Trophoblast cell (in vitro differentiated cells and primary cell): ENCODE measurements at regions not wholly inside any gene's neighbourhood (a gene's known extent, or its start where the extent isn't known, plus 50 kb on each side); places are given as distances from the start of the nearest gene placed in this dataset.
A peak's percentile ranks its signal among the peaks of the same experiment; 100 is the strongest.

ENCODE experiments used
- DNase-seq, 2 donors: peaks; one replicate each; pipeline ENCODE4 v3.0.0-alpha.2; 2016
- H2AFZ ChIP-seq: 2 replicates; pipeline ENCODE4 v1.6.1; 2013; ENCODE audit warnings: low read length, moderate library complexity, mild to moderate bottlenecking; ENCODE audit not compliant: insufficient read depth, poor library complexity
- H2AK5ac ChIP-seq: 2 replicates; pipeline ENCODE4 v1.6.1; 2013; ENCODE audit warnings: mild to moderate bottlenecking, low read length
- H2BK120ac ChIP-seq: 2 replicates; pipeline ENCODE4 v1.6.1; 2013; ENCODE audit warnings: low read length, mild to moderate bottlenecking, moderate library complexity; ENCODE audit not compliant: insufficient read depth, poor library complexity
- H2BK12ac ChIP-seq: 2 replicates; pipeline ENCODE4 v1.6.1; 2013; ENCODE audit warnings: mild to moderate bottlenecking, low read length, moderate library complexity
- H2BK5ac ChIP-seq: 2 replicates; pipeline ENCODE4 v1.6.1; 2013; ENCODE audit warnings: low read length, low read depth, moderate library complexity, mild to moderate bottlenecking; ENCODE audit not compliant: poor library complexity
- H3K14ac ChIP-seq: 2 replicates; pipeline ENCODE4 v1.6.1; 2013; ENCODE audit warnings: mild to moderate bottlenecking, low read length
- H3K18ac ChIP-seq: 2 replicates; pipeline ENCODE4 v1.6.1; 2013; ENCODE audit warnings: mild to moderate bottlenecking, low read length
- H3K23ac ChIP-seq: 2 replicates; pipeline ENCODE4 v1.6.1; 2013; ENCODE audit warnings: low read length
- H3K27ac ChIP-seq: 2 replicates; pipeline ENCODE4 v1.5.1; 2013; ENCODE audit warnings: low read depth, mild to moderate bottlenecking, inconsistent platforms, low read length, moderate library complexity
- H3K27me3 ChIP-seq: 2 replicates; pipeline ENCODE4 v1.6.1; 2013; ENCODE audit warnings: inconsistent platforms, mild to moderate bottlenecking, low read length, moderate library complexity; ENCODE audit not compliant: insufficient read depth
- H3K36me3 ChIP-seq, 2 experiments: 1 replicate in 1 of 2; 2 replicates in 1 of 2; pipeline ENCODE4 v1.6.1; 2013; ENCODE audit warnings: low read length in 2 of 2, mild to moderate bottlenecking in 2 of 2, moderate library complexity in 1 of 2; ENCODE audit not compliant: insufficient read depth in 2 of 2, control insufficient read depth in 1 of 2
- H3K4ac ChIP-seq: 2 replicates; pipeline ENCODE4 v1.6.1; 2013; ENCODE audit warnings: low read depth, mild to moderate bottlenecking, low read length, moderate library complexity
- H3K4me1 ChIP-seq, 2 experiments: 1 replicate in 1 of 2; 2 replicates in 1 of 2; pipeline ENCODE4 v1.6.1; 2013; ENCODE audit warnings: low read length in 2 of 2, mild to moderate bottlenecking in 2 of 2, moderate library complexity in 1 of 2; ENCODE audit not compliant: insufficient read depth in 2 of 2, control insufficient read depth in 1 of 2
- H3K4me2 ChIP-seq: 2 replicates; pipeline ENCODE4 v1.6.1; 2013; ENCODE audit warnings: inconsistent platforms, mild to moderate bottlenecking, low read length, moderate library complexity
- H3K4me3 ChIP-seq: 2 replicates; pipeline ENCODE4 v1.5.1; 2013; ENCODE audit warnings: mild to moderate bottlenecking, low read depth, low read length, inconsistent platforms
- H3K79me1 ChIP-seq: one replicate; pipeline ENCODE4 v1.6.1; 2013; ENCODE audit warnings: low read length
- H3K79me2 ChIP-seq: 2 replicates; pipeline ENCODE4 v1.6.1; 2013; ENCODE audit warnings: low read length, mild to moderate bottlenecking; ENCODE audit not compliant: control insufficient read depth, insufficient read depth, poor library complexity
- H3K9ac ChIP-seq: 2 replicates; pipeline ENCODE4 v1.6.1; 2013; ENCODE audit warnings: mild to moderate bottlenecking, low read length
- H3K9me3 ChIP-seq: 2 replicates; pipeline ENCODE4 v1.6.1; 2013; ENCODE audit warnings: low read depth, mild to moderate bottlenecking, control low read depth, inconsistent platforms, low read length; ENCODE audit not compliant: insufficient read depth
- H4K12ac ChIP-seq: 2 replicates; pipeline ENCODE4 v1.6.1; 2013; ENCODE audit warnings: low read depth, mild to moderate bottlenecking, low read length, moderate library complexity
- H4K8ac ChIP-seq: 2 replicates; pipeline ENCODE4 v1.6.1; 2013; ENCODE audit warnings: low read depth, mild to moderate bottlenecking, low read length, moderate library complexity
- H4K91ac ChIP-seq: one replicate; pipeline ENCODE4 v1.6.1; 2013; ENCODE audit warnings: low read depth, mild to moderate bottlenecking, low read length, moderate library complexity
- WGBS: extraction: QIAGEN DNeasy Blood & Tissue Kit; methylation state at CpG from one replicate; pipeline ENCODE4 v1.1.7; 2013; ENCODE audit warnings: missing lambda C conversion rate; ENCODE audit not compliant: insufficient read length, insufficient coverage; ENCODE audit errors: extremely low coverage; 5-methylcytosine and 5-hydroxymethylcytosine counted together

- H3K27ac ChIP-seq = no peak overlapping the region
- no peak overlapping the region for H3K4me2 ChIP-seq
- H3K14ac ChIP-seq = no peak overlapping the region
- no peak overlapping the region for H4K8ac ChIP-seq
- WGBS = no CpG with 5 or more reads among the region's 1 CpG
- no peak overlapping the region for H3K23ac ChIP-seq
- no peak overlapping the region for H2AFZ ChIP-seq
- H4K12ac ChIP-seq = no peak overlapping the region
- H3K18ac ChIP-seq = no peak overlapping the region
- no peaks in the 10 kb centered on the region for H3K4me1 ChIP-seq
- H3K4ac ChIP-seq = no peak overlapping the region
- no peak overlapping the region for H4K91ac ChIP-seq
- H2AK5ac ChIP-seq = no peak overlapping the region
- no peaks in the 10 kb centered on the region for H3K27me3 ChIP-seq
- H3K4me3 ChIP-seq = no peak overlapping the region
- no peak overlapping the region for H2BK12ac ChIP-seq
- no peak overlapping the region for H2BK5ac ChIP-seq
- H3K9ac ChIP-seq = no peak overlapping the region
- no peak overlapping the region for H2BK120ac ChIP-seq
- no peaks in the 10 kb centered on the region for H3K79me2 ChIP-seq
- DNase-seq = no peak
- H3K79me1 ChIP-seq = no peaks in the 10 kb centered on the region
- no peaks in the 10 kb centered on the region for H3K36me3 ChIP-seq
- no peaks in the 10 kb centered on the region for H3K9me3 ChIP-seq
Observed at GRCh38 chr4:36961420-36961819, 283.1 kb upstream of the NWD2 start.

- no CpG with 5 or more reads among the region's 2 CpGs for WGBS
- Histone ChIP-seq H4K8ac (no peak overlapping the region), H3K4me3 (no peak overlapping the region), H3K4ac (no peak overlapping the region), H3K27me3 (no peaks in the 10 kb centered on the region), H3K4me2 (no peak overlapping the region), H3K36me3 (no peaks in the 10 kb centered on the region), H3K4me1 (no peaks in the 10 kb centered on the region), H3K79me1 (no peaks in the 10 kb centered on the region), H2AK5ac (no peak overlapping the region), H3K18ac (no peak overlapping the region), H4K12ac (no peak overlapping the region), H3K9me3 (no peaks in the 10 kb centered on the region), H2BK12ac (no peak overlapping the region), H2BK120ac (no peak overlapping the region), H2BK5ac (no peak overlapping the region), H3K27ac (no peak overlapping the region), H3K14ac (no peak overlapping the region), H2AFZ (no peak overlapping the region), H3K9ac (peak overlapping the region; percentile 1), H3K23ac (no peak overlapping the region), H3K79me2 (no peaks in the 10 kb centered on the region), H4K91ac (no peak overlapping the region)
- peak in 1 of 2 donors; percentile 1 for DNase-seq
Observed at GRCh38 chr4:36966756-36967460, 277.6 kb upstream of the NWD2 start.

GRCh38 chr4:36979533-36979932 lies 265.0 kb upstream of the NWD2 start:
- no peaks in the 10 kb centered on the region for H3K27me3 ChIP-seq
- no peak overlapping the region for H4K12ac ChIP-seq
- no peak overlapping the region for H3K4ac ChIP-seq
- H3K4me2 ChIP-seq = no peak overlapping the region
- H2AFZ ChIP-seq = no peak overlapping the region
- H3K4me1 ChIP-seq = no peaks in the 10 kb centered on the region
- H3K9ac ChIP-seq = no peak overlapping the region
- no peaks in the 10 kb centered on the region for H3K79me2 ChIP-seq
- no peaks in the 10 kb centered on the region for H3K9me3 ChIP-seq
- H2BK5ac ChIP-seq = no peak overlapping the region
- no peak overlapping the region for H2AK5ac ChIP-seq
- no peak overlapping the region for H3K4me3 ChIP-seq
- H3K23ac ChIP-seq = no peak overlapping the region
- no peaks in the 10 kb centered on the region for H3K79me1 ChIP-seq
- H3K18ac ChIP-seq = no peak overlapping the region
- H2BK12ac ChIP-seq = no peak overlapping the region
- H4K91ac ChIP-seq = no peak overlapping the region
- H3K36me3 ChIP-seq = no peaks in the 10 kb centered on the region
- no peak for DNase-seq
- no peak overlapping the region for H3K27ac ChIP-seq
- no CpG with 5 or more reads among the region's 1 CpG for WGBS
- no peak overlapping the region for H2BK120ac ChIP-seq
- no peak overlapping the region for H4K8ac ChIP-seq
- no peak overlapping the region for H3K14ac ChIP-seq

- H3K23ac ChIP-seq = no peak overlapping the region
- H3K27ac ChIP-seq = no peak overlapping the region
- no peak overlapping the region for H2AK5ac ChIP-seq
- H3K79me2 ChIP-seq = no peaks in the 10 kb centered on the region
- DNase-seq = no peak
- H4K91ac ChIP-seq = no peak overlapping the region
- H3K4ac ChIP-seq = no peak overlapping the region
- no peak overlapping the region for H3K4me3 ChIP-seq
- H3K9ac ChIP-seq = no peak overlapping the region
- H2BK12ac ChIP-seq = no peak overlapping the region
- no peak overlapping the region for H3K18ac ChIP-seq
- no peak overlapping the region for H2BK120ac ChIP-seq
- no peaks in the 10 kb centered on the region for H3K4me1 ChIP-seq
- H4K12ac ChIP-seq = no peak overlapping the region
- no CpG with 5 or more reads among the region's 3 CpGs for WGBS
- H2BK5ac ChIP-seq = no peak overlapping the region
- no peaks in the 10 kb centered on the region for H3K36me3 ChIP-seq
- H3K4me2 ChIP-seq = no peak overlapping the region
- no peaks in the 10 kb centered on the region for H3K79me1 ChIP-seq
- no peak overlapping the region for H3K14ac ChIP-seq
- H2AFZ ChIP-seq = no peak overlapping the region
- H3K27me3 ChIP-seq = no peaks in the 10 kb centered on the region
- H4K8ac ChIP-seq = no peak overlapping the region
- no peaks in the 10 kb centered on the region for H3K9me3 ChIP-seq
Observed at GRCh38 chr4:36990128-36990872, 254.2 kb upstream of the NWD2 start.
